ENCODE measurements at regions not wholly inside any gene's neighbourhood (a gene's known extent, or its start where the extent isn't known, plus 50 kb on each side); places are given as distances from the start of the nearest gene placed in this dataset.

DNA sequence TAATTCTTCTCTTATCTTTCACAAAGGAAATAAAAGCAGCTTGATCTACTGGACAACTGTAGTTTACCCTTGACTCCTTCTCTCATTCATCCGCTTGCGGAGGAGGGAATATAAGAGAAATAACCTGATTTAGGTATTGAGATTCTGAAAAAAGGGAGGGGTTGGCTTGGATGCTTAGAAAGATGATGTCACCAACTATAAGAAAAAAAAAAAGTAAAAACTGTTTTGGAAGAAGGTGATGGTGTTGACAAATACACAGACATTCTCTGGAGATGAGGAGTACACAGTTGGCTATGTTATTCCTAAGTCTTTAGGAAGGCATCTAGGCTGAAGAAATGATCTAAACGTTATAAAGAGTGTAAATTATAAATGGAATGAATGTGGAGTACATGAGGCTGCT is 103.3 kb downstream of the TMEM114 start:
- no peak for DNase-seq (ENCODE audit: low read depth in 2 of 2)
- H3K4me3 ChIP-seq (replicated peaks in 1 of 2; ENCODE audit: low read depth in 2 of 2, low read length in 2 of 2) = no peak overlapping the region
- TF ChIP-seq, protein P1, sequence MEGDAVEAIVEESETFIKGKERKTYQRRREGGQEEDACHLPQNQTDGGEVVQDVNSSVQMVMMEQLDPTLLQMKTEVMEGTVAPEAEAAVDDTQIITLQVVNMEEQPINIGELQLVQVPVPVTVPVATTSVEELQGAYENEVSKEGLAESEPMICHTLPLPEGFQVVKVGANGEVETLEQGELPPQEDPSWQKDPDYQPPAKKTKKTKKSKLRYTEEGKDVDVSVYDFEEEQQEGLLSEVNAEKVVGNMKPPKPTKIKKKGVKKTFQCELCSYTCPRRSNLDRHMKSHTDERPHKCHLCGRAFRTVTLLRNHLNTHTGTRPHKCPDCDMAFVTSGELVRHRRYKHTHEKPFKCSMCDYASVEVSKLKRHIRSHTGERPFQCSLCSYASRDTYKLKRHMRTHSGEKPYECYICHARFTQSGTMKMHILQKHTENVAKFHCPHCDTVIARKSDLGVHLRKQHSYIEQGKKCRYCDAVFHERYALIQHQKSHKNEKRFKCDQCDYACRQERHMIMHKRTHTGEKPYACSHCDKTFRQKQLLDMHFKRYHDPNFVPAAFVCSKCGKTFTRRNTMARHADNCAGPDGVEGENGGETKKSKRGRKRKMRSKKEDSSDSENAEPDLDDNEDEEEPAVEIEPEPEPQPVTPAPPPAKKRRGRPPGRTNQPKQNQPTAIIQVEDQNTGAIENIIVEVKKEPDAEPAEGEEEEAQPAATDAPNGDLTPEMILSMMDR (IDR thresholded peaks at IDR 0.05; ENCODE audit: low read depth, low read length) = no peak

DNA sequence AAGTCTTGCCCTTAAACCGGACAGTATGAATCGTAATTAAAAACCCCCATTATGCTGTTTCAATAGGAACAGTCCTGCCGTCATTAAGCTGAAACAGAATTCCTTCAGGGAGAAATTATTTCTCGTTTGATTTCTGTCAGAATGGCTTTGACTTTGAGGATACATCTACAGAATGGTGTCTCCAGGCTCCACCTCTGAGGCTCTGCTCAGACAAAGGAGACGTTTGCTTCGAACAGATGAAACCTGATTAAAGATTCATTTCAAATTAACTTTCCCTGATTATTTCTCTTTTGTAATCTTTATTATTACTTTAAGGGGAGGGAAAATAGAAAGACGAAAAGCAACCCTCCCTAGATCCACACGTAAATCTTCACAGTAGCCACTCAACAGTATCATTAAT is 106.9 kb downstream of the TMEM114 start:
- TF ChIP-seq, protein P1 (IDR thresholded peaks at IDR 0.05; ENCODE audit: low read depth, low read length) = no peak
- no peak for DNase-seq (ENCODE audit: low read depth in 2 of 2)
- H3K4me3 ChIP-seq (replicated peaks in 1 of 2; ENCODE audit: low read depth in 2 of 2, low read length in 2 of 2) = no peak overlapping the region

DNA sequence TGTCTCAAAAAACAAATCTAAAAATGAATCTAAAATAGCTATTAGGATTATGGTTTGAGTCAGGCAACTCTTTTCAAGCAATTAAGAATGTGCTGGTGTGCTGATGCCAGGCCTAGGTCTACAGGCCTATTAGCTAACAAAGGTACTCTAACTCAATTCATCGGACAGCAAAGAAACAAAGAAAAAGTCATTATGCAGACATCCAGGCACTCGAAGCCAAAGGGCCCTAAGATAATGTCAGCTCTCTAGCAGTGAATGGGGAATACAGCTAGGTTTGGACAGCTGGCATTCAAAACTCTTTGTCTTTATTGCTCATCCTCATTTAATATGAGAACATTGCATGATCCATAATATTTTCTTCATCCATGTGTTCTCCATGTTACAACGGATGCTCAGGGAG is 108.5 kb downstream of the TMEM114 start:
- TF ChIP-seq, protein P1 (IDR thresholded peaks at IDR 0.05; ENCODE audit: low read depth, low read length) = no peak
- H3K4me3 ChIP-seq (replicated peaks in 1 of 2; ENCODE audit: low read depth in 2 of 2, low read length in 2 of 2) = no peak overlapping the region
- DNase-seq (ENCODE audit: low read depth in 2 of 2) = no peak

DNA sequence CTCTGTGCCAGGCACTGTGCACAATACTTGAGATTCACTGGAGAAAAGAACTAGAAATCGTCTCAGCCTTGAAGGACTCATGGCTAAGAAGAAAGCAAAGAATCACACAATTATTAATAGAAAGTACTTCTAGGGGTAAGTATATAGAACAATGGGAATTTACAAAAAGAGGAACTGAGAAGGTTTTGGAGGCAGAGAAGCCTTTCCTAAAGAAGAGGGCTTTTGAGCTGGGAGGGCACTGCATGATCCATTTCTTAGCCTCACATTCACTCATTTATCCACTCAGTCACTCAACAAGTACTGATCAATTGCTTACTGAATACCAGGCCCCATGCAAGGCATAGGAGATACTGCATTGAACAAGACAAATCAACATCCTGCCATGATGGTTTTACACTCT is 113.5 kb downstream of the TMEM114 start:
- no peak for DNase-seq (ENCODE audit: low read depth in 2 of 2)
- TF ChIP-seq, protein P1 (IDR thresholded peaks at IDR 0.05; ENCODE audit: low read depth, low read length) = no peak
- H3K4me3 ChIP-seq (replicated peaks in 1 of 2; ENCODE audit: low read depth in 2 of 2, low read length in 2 of 2) = no peak overlapping the region

DNA sequence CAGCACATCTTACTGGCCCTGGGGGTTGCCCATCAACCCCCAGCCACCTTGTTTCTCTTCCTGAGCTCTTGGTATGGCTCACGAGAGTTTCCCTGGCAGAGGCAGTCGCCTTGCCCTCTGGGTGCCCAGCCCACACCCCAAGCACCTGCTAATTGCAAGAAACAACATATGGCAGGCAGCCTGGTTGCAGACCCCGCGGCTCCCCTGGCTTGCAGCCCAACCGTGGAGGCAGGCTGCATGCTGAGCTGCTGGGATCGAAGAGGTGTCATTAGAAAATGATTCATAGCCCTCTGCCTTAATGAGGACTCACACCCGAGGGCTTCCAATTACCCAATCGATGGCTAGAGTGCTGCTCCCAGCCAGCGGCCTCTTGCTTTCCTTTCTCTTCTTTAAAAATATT is 115.7 kb downstream of the TMEM114 start:
- TF ChIP-seq, protein P1 (IDR thresholded peaks at IDR 0.05; ENCODE audit: low read depth, low read length) = no peak
- H3K4me3 ChIP-seq (replicated peaks in 1 of 2; ENCODE audit: low read depth in 2 of 2, low read length in 2 of 2) = no peak overlapping the region
- DNase-seq (ENCODE audit: low read depth in 2 of 2) = no peak

DNA sequence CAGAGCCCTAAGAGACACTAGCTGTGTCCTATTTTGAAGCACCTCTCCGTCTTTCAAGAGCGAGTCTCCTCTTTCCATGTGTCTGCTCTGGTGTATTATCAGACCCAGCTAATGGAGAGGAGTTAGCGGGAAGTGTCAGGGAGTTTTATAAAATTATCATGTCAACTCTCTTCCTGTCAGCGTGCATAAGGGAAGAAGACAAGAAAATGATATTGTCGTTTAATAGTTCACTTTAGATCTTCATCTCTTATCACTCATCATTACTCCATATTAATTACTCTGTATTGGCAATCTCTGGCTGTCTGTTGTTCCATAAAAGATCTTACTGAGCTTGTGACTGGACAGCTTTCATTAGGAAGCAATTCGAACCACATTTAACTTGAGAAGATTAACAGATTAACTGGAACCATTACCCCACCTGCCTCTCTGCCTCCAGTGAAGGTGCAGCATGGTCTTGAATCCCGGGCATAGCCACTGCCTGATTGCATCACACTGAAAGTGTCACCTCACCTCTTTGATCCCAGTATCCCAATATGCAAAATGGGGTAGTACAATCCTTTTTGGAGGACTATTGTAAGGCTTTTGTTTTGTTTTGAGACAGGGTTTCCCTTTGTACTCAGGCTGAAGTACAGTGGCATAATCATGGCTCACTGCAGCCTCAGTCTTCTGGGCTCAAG is 121.1 kb downstream of the TMEM114 start:
- TF ChIP-seq, protein P1 (IDR thresholded peaks at IDR 0.05; ENCODE audit: low read depth, low read length) = no peak
- no peak for DNase-seq (ENCODE audit: low read depth in 2 of 2)
- no peak overlapping the region for H3K4me3 ChIP-seq (replicated peaks in 1 of 2; ENCODE audit: low read depth in 2 of 2, low read length in 2 of 2)

DNA sequence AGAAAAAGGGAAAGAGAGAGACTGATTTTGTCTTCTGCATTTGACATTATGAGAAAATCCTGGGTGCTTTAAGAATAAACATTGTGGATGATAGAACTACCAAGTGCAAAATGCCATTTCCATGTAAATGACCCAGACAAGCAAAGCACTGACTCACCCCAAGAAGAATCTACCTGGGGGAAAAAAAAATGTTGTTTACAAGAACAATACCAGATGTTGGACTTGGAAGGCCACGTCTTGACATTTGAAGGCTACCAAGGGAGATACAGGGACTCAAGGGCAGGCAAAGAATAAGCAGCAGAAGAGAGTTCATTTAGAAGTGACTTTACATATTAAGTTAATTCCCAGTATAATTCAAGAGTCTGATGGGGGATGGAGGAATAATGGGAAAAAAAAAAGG is 125.3 kb downstream of the TMEM114 start:
- H3K4me3 ChIP-seq (replicated peaks in 1 of 2; ENCODE audit: low read depth in 2 of 2, low read length in 2 of 2) = no peak overlapping the region
- TF ChIP-seq, protein P1 (IDR thresholded peaks at IDR 0.05; ENCODE audit: low read depth, low read length) = no peak
- DNase-seq (ENCODE audit: low read depth in 2 of 2) = no peak
